ENCODE measurements at regions not wholly inside any gene's neighbourhood (a gene's known extent, or its start where the extent isn't known, plus 50 kb on each side); places are given as distances from the start of the nearest gene placed in this dataset.

GRCh38 chr7:110386006-110386405 is 704.9 kb upstream of the LRRN3 start:
- Histone ChIP-seq H3K4me2 (ENCODE audit: low read depth, low read length) (no peak overlapping the region), H3K9me3 (replicated peaks; ENCODE audit: insufficient read depth, low read length) (no peaks in the 10 kb centered on the region), H4K20me1 (ENCODE audit: insufficient read depth, low read length) (no peaks in the 10 kb centered on the region), H3K27me3 (replicated peaks; ENCODE audit: insufficient read depth, low read length) (no peaks in the 10 kb centered on the region), H3K4me1 (ENCODE audit: low read length) (no peaks in the 10 kb centered on the region), H3K36me3 (replicated peaks; ENCODE audit: insufficient read depth, low read length) (no peaks in the 10 kb centered on the region), H3F3A (ENCODE audit: insufficient read depth, low read length) (no peaks in the 10 kb centered on the region), H2AFZ (ENCODE audit: low read length) (no peak overlapping the region), H3K9me2 (replicated peaks; ENCODE audit: insufficient read depth, low read length) (no peaks in the 10 kb centered on the region; the same call in 1 of the 2 replicates), H3K27ac (ENCODE audit: low read length) (no peak overlapping the region), H3K79me2 (ENCODE audit: low read length) (no peaks in the 10 kb centered on the region), H3K4me3 (ENCODE audit: low read length) (no peak overlapping the region), H3K9ac (ENCODE audit: low read length) (no peak overlapping the region)
- no peak for DNase-seq
- TF ChIP-seq EZH2 (optimal IDR thresholded peaks at IDR 0.05; ENCODE audit: low read depth, low read length) (no peak), CTCF (IDR thresholded peaks at IDR 0.05; ENCODE audit: low read length) (no peak), EZH2phosphoT487 (IDR thresholded peaks at IDR 0.05; ENCODE audit: low read length) (no peak)

- H3K79me2 ChIP-seq (ENCODE audit: low read length): no peaks in the 10 kb centered on the region
- DNase-seq: no peak
- no peak overlapping the region for H3K4me2 ChIP-seq (ENCODE audit: low read depth, low read length)
- no peaks in the 10 kb centered on the region for H3K27me3 ChIP-seq (replicated peaks; ENCODE audit: insufficient read depth, low read length)
- H4K20me1 ChIP-seq (ENCODE audit: insufficient read depth, low read length): no peaks in the 10 kb centered on the region
- no peaks in the 10 kb centered on the region; the same call in 1 of the 2 replicates for H3K9me2 ChIP-seq (replicated peaks; ENCODE audit: insufficient read depth, low read length)
- H3K4me1 ChIP-seq (ENCODE audit: low read length): no peaks in the 10 kb centered on the region
- TF ChIP-seq EZH2 (optimal IDR thresholded peaks at IDR 0.05; ENCODE audit: low read depth, low read length) (no peak), EZH2phosphoT487 (IDR thresholded peaks at IDR 0.05; ENCODE audit: low read length) (no peak)
- H3K4me3 ChIP-seq (ENCODE audit: low read length): no peak overlapping the region
- H3K9ac ChIP-seq (ENCODE audit: low read length): no peak overlapping the region
- no peak overlapping the region for H3K27ac ChIP-seq (ENCODE audit: low read length)
- no peaks in the 10 kb centered on the region for H3K36me3 ChIP-seq (replicated peaks; ENCODE audit: insufficient read depth, low read length)
- H2AFZ ChIP-seq (ENCODE audit: low read length): no peak overlapping the region
- no peaks in the 10 kb centered on the region for H3F3A ChIP-seq (ENCODE audit: insufficient read depth, low read length)
- H3K9me3 ChIP-seq (replicated peaks; ENCODE audit: insufficient read depth, low read length): no peaks in the 10 kb centered on the region
These were observed 704.0 kb upstream of the LRRN3 start for GRCh38 chr7:110386913-110387312.

GRCh38 chr7:110387689-110388088 is 703.2 kb upstream of the LRRN3 start:
- Histone ChIP-seq H3K9me3 (replicated peaks; ENCODE audit: insufficient read depth, low read length) (no peaks in the 10 kb centered on the region), H3K27ac (ENCODE audit: low read length) (no peak overlapping the region)
- DNase-seq: no peak

More at GRCh38 chr7:110387689-110388088, 703.2 kb upstream of the LRRN3 start:
- H2AFZ ChIP-seq (ENCODE audit: low read length): no peak overlapping the region
- no peak overlapping the region for H3K4me3 ChIP-seq (ENCODE audit: low read length)
- H3K79me2 ChIP-seq (ENCODE audit: low read length): no peaks in the 10 kb centered on the region
- no peaks in the 10 kb centered on the region for H3F3A ChIP-seq (ENCODE audit: insufficient read depth, low read length)
- no peak overlapping the region for H3K4me2 ChIP-seq (ENCODE audit: low read depth, low read length)
- no peaks in the 10 kb centered on the region for H3K4me1 ChIP-seq (ENCODE audit: low read length)
- H3K9ac ChIP-seq (ENCODE audit: low read length): no peak overlapping the region
- no peaks in the 10 kb centered on the region for H4K20me1 ChIP-seq (ENCODE audit: insufficient read depth, low read length)
- no peaks in the 10 kb centered on the region for H3K27me3 ChIP-seq (replicated peaks; ENCODE audit: insufficient read depth, low read length)
- H3K9me2 ChIP-seq (replicated peaks; ENCODE audit: insufficient read depth, low read length): no peaks in the 10 kb centered on the region; the same call in 1 of the 2 replicates
- TF ChIP-seq CTCF (IDR thresholded peaks at IDR 0.05; ENCODE audit: low read length): no peak
- TF ChIP-seq EZH2 (optimal IDR thresholded peaks at IDR 0.05; ENCODE audit: low read depth, low read length): no peak
- TF ChIP-seq EZH2phosphoT487 (IDR thresholded peaks at IDR 0.05; ENCODE audit: low read length): no peak
- no peaks in the 10 kb centered on the region for H3K36me3 ChIP-seq (replicated peaks; ENCODE audit: insufficient read depth, low read length)

Data from MM.1S (cell line).